Body of pancreas (tissue), 4 donors: ENCODE measurements at regions not wholly inside any gene's neighbourhood (a gene's known extent, or its start where the extent isn't known, plus 50 kb on each side); places are given as distances from the start of the nearest gene placed in this dataset.

Experiments used
- CTCF ChIP-seq, 7 experiments: fragments of 450-650 bp in 4 of 7; fragments of 200-600 bp in 3 of 7; sonication (generic) in 3 of 7; IDR thresholded peaks; one replicate each; pipeline ENCODE4 v1.5.1; 2016 to 2019; ENCODE audit warnings: antibody characterized with exemption in 7 of 7
- POLR2A ChIP-seq, 3 donors: fragments of 450-650 bp; IDR thresholded peaks; one replicate each; pipeline ENCODE4 v1.6.1; 2016; ENCODE audit warnings: antibody characterized with exemption in 3 of 3, mild to moderate bottlenecking in 2 of 3

GRCh38 chr11:57098191-57098590 lies 83.6 kb upstream of the LRRC55 start:
- TF ChIP-seq POLR2A (IDR thresholded peaks at IDR 0.05) (no peak), CTCF (IDR thresholded peaks at IDR 0.05) (no peak)
